ENCODE measurements at regions not wholly inside any gene's neighbourhood (a gene's known extent, or its start where the extent isn't known, plus 50 kb on each side); places are given as distances from the start of the nearest gene placed in this dataset.

DNA sequence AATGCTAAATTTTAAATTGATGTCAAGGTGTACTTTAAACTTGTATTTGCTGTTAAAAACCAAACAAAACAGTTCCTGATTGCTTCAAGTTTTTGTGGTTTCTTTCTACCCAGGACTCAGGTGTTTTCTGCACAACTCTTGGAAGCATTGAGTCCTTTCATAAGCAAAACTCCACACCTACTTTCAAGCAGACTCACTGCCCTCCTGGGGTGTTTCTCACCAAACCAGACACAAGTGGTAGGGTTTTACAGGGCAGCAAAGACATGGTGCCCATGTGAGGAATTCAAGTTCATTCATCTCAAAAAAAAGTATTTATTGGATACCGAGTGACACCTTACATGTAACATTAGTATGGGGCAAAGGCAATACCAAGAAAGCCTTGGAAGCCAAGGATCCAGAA lies 146.7 kb upstream of the BNIP2 start:
- H3K4me3 Mint-ChIP-seq: no peak overlapping the region
- H3K4me1 Mint-ChIP-seq: no peaks in the 10 kb centered on the region
- H3K27ac Mint-ChIP-seq: no peak overlapping the region
- TF ChIP-seq, protein P1, sequence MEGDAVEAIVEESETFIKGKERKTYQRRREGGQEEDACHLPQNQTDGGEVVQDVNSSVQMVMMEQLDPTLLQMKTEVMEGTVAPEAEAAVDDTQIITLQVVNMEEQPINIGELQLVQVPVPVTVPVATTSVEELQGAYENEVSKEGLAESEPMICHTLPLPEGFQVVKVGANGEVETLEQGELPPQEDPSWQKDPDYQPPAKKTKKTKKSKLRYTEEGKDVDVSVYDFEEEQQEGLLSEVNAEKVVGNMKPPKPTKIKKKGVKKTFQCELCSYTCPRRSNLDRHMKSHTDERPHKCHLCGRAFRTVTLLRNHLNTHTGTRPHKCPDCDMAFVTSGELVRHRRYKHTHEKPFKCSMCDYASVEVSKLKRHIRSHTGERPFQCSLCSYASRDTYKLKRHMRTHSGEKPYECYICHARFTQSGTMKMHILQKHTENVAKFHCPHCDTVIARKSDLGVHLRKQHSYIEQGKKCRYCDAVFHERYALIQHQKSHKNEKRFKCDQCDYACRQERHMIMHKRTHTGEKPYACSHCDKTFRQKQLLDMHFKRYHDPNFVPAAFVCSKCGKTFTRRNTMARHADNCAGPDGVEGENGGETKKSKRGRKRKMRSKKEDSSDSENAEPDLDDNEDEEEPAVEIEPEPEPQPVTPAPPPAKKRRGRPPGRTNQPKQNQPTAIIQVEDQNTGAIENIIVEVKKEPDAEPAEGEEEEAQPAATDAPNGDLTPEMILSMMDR (IDR thresholded peaks at IDR 0.05; ENCODE audit: unreplicated experiment in 3 of 3): no peak
- peaks cover 28% of the 10 kb centered on the region for H3K27me3 Mint-ChIP-seq (ENCODE audit: low read depth)
- H3K9me3 Mint-ChIP-seq: no peaks in the 10 kb centered on the region
- no peaks in the 10 kb centered on the region for H3K36me3 Mint-ChIP-seq (ENCODE audit: low read depth)

- Mint-ChIP-seq H3K27ac (no peak overlapping the region), H3K4me3 (no peak overlapping the region), H3K36me3 (ENCODE audit: low read depth) (no peaks in the 10 kb centered on the region), H3K4me1 (no peaks in the 10 kb centered on the region), H3K9me3 (no peaks in the 10 kb centered on the region), H3K27me3 (ENCODE audit: low read depth) (peaks cover 34% of the 10 kb centered on the region)
- TF ChIP-seq, protein P1 (IDR thresholded peaks at IDR 0.05; ENCODE audit: unreplicated experiment in 3 of 3): no peak
Measured at GRCh38 chr15:59834528-59834927, 145.4 kb upstream of the BNIP2 start.

DNA sequence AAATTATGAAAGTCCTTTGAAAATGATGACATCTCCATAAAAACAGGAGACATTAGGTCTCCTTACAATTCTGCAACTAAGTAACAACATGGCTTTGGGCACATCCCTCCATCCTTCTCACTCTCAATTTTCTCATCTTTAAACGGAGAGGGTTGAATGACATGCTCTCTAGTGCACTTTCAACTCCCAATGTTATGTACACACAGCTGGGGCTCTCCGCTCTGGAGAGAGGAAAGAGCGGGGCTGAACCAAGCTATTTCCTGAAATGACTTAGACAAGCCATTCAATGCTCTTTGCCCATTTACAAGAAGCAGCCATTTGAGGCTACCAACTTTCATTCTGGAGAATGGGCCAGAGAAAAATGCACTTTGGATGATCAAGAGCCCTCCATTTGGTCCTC lies 144.2 kb upstream of the BNIP2 start:
- peaks cover 29% of the 10 kb centered on the region for H3K27me3 Mint-ChIP-seq (ENCODE audit: low read depth)
- no peak overlapping the region for H3K4me3 Mint-ChIP-seq
- TF ChIP-seq, protein P1 (IDR thresholded peaks at IDR 0.05; ENCODE audit: unreplicated experiment in 3 of 3): no peak
- no peaks in the 10 kb centered on the region for H3K4me1 Mint-ChIP-seq
- H3K36me3 Mint-ChIP-seq (ENCODE audit: low read depth): no peaks in the 10 kb centered on the region
- no peak overlapping the region for H3K27ac Mint-ChIP-seq
- no peaks in the 10 kb centered on the region for H3K9me3 Mint-ChIP-seq

- TF ChIP-seq, protein P1 (IDR thresholded peaks at IDR 0.05; ENCODE audit: unreplicated experiment in 3 of 3): no peak
Measured at GRCh38 chr15:59830873-59831272, 141.8 kb upstream of the BNIP2 start.

GRCh38 chr15:59830098-59830497 lies 141.0 kb upstream of the BNIP2 start:
- Mint-ChIP-seq H3K27me3 (ENCODE audit: low read depth) (peaks cover 30% of the 10 kb centered on the region), H3K4me1 (no peaks in the 10 kb centered on the region), H3K9me3 (no peaks in the 10 kb centered on the region), H3K4me3 (no peak overlapping the region), H3K36me3 (ENCODE audit: low read depth) (no peaks in the 10 kb centered on the region), H3K27ac (no peak overlapping the region)
- TF ChIP-seq, protein P1 (IDR thresholded peaks at IDR 0.05; ENCODE audit: unreplicated experiment in 3 of 3): no peak

More at GRCh38 chr15:59830873-59831272, 141.8 kb upstream of the BNIP2 start:
- peaks cover 31% of the 10 kb centered on the region for H3K27me3 Mint-ChIP-seq (ENCODE audit: low read depth)
- H3K9me3 Mint-ChIP-seq: no peaks in the 10 kb centered on the region
- H3K36me3 Mint-ChIP-seq (ENCODE audit: low read depth): no peaks in the 10 kb centered on the region
- no peak overlapping the region for H3K27ac Mint-ChIP-seq
- no peak overlapping the region for H3K4me3 Mint-ChIP-seq
- no peaks in the 10 kb centered on the region for H3K4me1 Mint-ChIP-seq

DNA sequence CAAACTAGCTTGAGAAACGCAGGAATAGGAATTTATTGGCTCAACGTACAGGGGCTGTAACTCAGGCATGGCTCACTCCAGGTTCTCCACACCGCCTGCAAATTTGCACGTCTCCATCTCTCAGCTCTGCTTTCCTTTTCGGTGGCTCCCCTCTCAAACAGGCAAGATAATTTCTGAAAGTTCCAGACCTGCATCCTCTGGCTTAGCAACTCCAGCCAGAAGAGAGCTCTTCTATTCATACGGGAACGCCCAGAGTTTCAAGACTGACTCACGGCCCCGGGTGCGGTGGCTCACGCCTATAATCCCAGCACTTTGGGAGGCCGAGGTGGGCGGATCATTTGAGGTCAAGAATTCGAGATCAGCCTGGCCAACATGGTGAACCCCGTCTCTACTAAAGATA lies 139.7 kb upstream of the BNIP2 start:
- H3K27ac Mint-ChIP-seq: no peak overlapping the region
- H3K9me3 Mint-ChIP-seq: peaks cover under 1% of the 10 kb centered on the region
- TF ChIP-seq, protein P1 (IDR thresholded peaks at IDR 0.05; ENCODE audit: unreplicated experiment in 3 of 3): no peak
- H3K36me3 Mint-ChIP-seq (ENCODE audit: low read depth): no peaks in the 10 kb centered on the region
- H3K4me3 Mint-ChIP-seq: no peak overlapping the region
- peaks cover 20% of the 10 kb centered on the region for H3K27me3 Mint-ChIP-seq (ENCODE audit: low read depth)
- no peaks in the 10 kb centered on the region for H3K4me1 Mint-ChIP-seq
